ENCODE measurements at regions not wholly inside any gene's neighbourhood (a gene's known extent, or its start where the extent isn't known, plus 50 kb on each side); places are given as distances from the start of the nearest gene placed in this dataset.

GRCh38 chr11:25793637-25794036 is 538.3 kb upstream of the ANO3 start:
- peaks cover 7% of the 10 kb centered on the region for H3K4me1 Mint-ChIP-seq
- no peaks in the 10 kb centered on the region for H3K36me3 Mint-ChIP-seq
- ATAC-seq = peak; percentile 51
- TF ChIP-seq CTCF (IDR thresholded peaks at IDR 0.05) = no peak
- TF ChIP-seq GRHL2 (CRISPR knock-in tag; IDR thresholded peaks at IDR 0.05; ENCODE audit: insufficient replicate concordance, severe bottlenecking) = no peak
- no peak for TF ChIP-seq CREB1 (CRISPR knock-in tag; IDR thresholded peaks at IDR 0.05)
- no peak for TF ChIP-seq SOX15 (CRISPR knock-in tag; IDR thresholded peaks at IDR 0.05)
- no peak for TF ChIP-seq FOXJ3 (CRISPR knock-in tag; IDR thresholded peaks at IDR 0.05; ENCODE audit: borderline replicate concordance)
- no peak for TF ChIP-seq ZNF671 (CRISPR knock-in tag; IDR thresholded peaks at IDR 0.05)
- TF ChIP-seq ZNF416 (CRISPR knock-in tag; IDR thresholded peaks at IDR 0.05) = no peak
- TF ChIP-seq GABPB1 (CRISPR knock-in tag; IDR thresholded peaks at IDR 0.05) = no peak
- TF ChIP-seq, protein P1, sequence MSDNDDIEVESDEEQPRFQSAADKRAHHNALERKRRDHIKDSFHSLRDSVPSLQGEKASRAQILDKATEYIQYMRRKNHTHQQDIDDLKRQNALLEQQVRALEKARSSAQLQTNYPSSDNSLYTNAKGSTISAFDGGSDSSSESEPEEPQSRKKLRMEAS (CRISPR knock-in tag; IDR thresholded peaks at IDR 0.05) = no peak
- TF ChIP-seq NR1H2 (CRISPR knock-in tag; IDR thresholded peaks at IDR 0.05) = no peak
- TF ChIP-seq ATF6 (CRISPR knock-in tag; IDR thresholded peaks at IDR 0.05) = no peak
- TF ChIP-seq FOXK1 (CRISPR knock-in tag; IDR thresholded peaks at IDR 0.05) = no peak
- no peak for TF ChIP-seq ERG (CRISPR knock-in tag; IDR thresholded peaks at IDR 0.05)
- no peak for TF ChIP-seq OVOL2 (CRISPR knock-in tag; IDR thresholded peaks at IDR 0.05; ENCODE audit: borderline replicate concordance)
- no peak overlapping the region for H3K4me3 Mint-ChIP-seq
- no peaks in the 10 kb centered on the region for H3K27me3 Mint-ChIP-seq (ENCODE audit: low read depth)
- ChIA-PET POLR2A (no interaction called here), CTCF (no interaction called here)
- DNase-seq (ENCODE audit: low spot score) = no peak
- no peaks in the 10 kb centered on the region for H3K9me3 Mint-ChIP-seq
- H3K27ac Mint-ChIP-seq = no peak overlapping the region

- no peak overlapping the region for H3K27ac Mint-ChIP-seq
- POLR2A ChIA-PET = no interaction called here
These were observed 537.1 kb upstream of the ANO3 start for GRCh38 chr11:25794804-25795203.

More at GRCh38 chr11:25794804-25795203, 537.1 kb upstream of the ANO3 start:
- Mint-ChIP-seq H3K4me3 (no peak overlapping the region), H3K9me3 (no peaks in the 10 kb centered on the region), H3K36me3 (no peaks in the 10 kb centered on the region), H3K27me3 (ENCODE audit: low read depth) (no peaks in the 10 kb centered on the region), H3K4me1 (peaks cover 7% of the 10 kb centered on the region)
- DNase-seq (ENCODE audit: low spot score) (no peak), ATAC-seq (peak; percentile 93)
- TF ChIP-seq, protein P2, sequence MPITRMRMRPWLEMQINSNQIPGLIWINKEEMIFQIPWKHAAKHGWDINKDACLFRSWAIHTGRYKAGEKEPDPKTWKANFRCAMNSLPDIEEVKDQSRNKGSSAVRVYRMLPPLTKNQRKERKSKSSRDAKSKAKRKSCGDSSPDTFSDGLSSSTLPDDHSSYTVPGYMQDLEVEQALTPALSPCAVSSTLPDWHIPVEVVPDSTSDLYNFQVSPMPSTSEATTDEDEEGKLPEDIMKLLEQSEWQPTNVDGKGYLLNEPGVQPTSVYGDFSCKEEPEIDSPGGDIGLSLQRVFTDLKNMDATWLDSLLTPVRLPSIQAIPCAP (CRISPR knock-in tag; IDR thresholded peaks at IDR 0.05) = no peak
- TF ChIP-seq GRHL2 (CRISPR knock-in tag; IDR thresholded peaks at IDR 0.05; ENCODE audit: insufficient replicate concordance, severe bottlenecking) (no peak), FOXP4 (CRISPR knock-in tag; IDR thresholded peaks at IDR 0.05) (no peak), ATF6 (CRISPR knock-in tag; IDR thresholded peaks at IDR 0.05) (no peak), CREM (CRISPR knock-in tag; IDR thresholded peaks at IDR 0.05) (no peak), E2F5 (CRISPR knock-in tag; IDR thresholded peaks at IDR 0.05) (no peak), ZNF219 (CRISPR knock-in tag; IDR thresholded peaks at IDR 0.05; ENCODE audit: borderline replicate concordance) (no peak), ZNF232 (CRISPR knock-in tag; IDR thresholded peaks at IDR 0.05) (no peak), FOXK1 (CRISPR knock-in tag; IDR thresholded peaks at IDR 0.05) (no peak)
- CTCF ChIA-PET = interaction anchor here (0.7 to 1.1 kb wide), 2 partner anchors 9 to 445 kb away, joined by 3 to 6 read pairs; no protein-coding TSS in a partner anchor
